GM21576 (cell line): ENCODE measurements at regions not wholly inside any gene's neighbourhood (a gene's known extent, or its start where the extent isn't known, plus 50 kb on each side); places are given as distances from the start of the nearest gene placed in this dataset.
"Not testable (repeated sequence)": the region's sequence is repeated elsewhere in the genome, so short reads cannot be mapped to it uniquely, and the experiment has no call there.

Experiments used
- ATAC-seq: cut with Tn5 transposase; IDR thresholded peaks from one replicate; pipeline ENCODE4 v1.9.1; 2021; ENCODE audit warnings: mild to moderate bottlenecking, moderate library complexity; ENCODE audit not compliant: unreplicated experiment

GRCh38 chr10:63987212-63987611 lies 466.0 kb downstream of the REEP3 start:
- ATAC-seq: no peak

DNA sequence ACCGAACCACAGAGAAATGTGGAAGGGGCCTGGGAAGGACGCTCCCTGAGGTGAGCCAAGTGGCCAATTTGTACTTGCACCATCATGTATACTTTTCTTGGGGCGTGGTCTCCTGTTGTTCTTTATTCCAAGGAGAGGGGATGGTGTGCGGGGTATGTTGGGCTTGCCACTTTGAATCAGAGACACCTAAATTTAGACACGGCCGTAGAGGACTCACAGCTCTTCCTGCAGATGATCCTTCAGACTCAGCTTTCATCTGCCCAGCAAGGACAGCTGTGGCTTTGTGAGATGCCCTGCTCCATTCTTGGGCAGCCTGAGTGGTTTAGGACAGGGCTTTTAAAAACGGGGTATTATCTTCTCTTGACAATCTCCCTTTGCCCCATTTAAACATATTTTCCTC lies 473.2 kb downstream of the REEP3 start:
- no peak for ATAC-seq

DNA sequence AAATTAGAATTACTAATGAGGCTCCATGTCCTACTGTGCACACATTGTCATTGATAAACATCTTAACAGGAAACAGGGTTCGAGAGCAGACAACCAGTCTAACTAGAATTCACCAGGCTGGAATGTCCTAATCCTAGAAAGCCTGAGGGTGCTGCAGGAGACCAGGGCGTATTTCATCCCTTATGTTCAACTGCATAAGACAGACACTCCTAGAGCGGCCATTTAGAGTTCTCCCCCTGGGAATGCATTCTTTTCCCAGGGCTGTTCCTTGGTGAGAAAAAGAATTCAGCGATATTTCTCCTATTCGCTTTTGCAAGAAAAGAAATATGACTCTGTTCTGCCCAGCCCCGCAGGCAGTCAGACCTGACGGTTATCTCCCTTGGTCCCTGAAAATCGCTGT lies 486.0 kb downstream of the REEP3 start:
- ATAC-seq: no peak

DNA sequence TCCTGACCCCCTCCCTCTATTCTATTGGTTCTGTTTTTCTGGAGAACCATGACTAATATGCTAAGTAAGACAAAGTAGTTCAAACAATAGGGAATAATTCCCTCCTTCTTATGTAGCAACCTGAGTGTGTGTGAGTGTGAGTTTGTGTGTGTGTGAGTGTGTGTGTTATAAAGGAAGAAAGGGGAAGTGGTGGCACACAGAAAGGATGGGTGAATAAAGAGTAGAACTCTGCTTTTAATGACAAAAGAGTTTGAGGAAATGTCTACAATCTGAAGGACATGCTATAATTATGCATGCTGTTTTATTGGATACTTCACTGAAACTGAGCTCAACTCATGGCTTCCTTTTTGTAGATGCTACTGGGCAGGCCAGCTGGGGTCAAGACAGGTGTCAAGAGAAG lies 489.5 kb downstream of the REEP3 start:
- no peak for ATAC-seq

DNA sequence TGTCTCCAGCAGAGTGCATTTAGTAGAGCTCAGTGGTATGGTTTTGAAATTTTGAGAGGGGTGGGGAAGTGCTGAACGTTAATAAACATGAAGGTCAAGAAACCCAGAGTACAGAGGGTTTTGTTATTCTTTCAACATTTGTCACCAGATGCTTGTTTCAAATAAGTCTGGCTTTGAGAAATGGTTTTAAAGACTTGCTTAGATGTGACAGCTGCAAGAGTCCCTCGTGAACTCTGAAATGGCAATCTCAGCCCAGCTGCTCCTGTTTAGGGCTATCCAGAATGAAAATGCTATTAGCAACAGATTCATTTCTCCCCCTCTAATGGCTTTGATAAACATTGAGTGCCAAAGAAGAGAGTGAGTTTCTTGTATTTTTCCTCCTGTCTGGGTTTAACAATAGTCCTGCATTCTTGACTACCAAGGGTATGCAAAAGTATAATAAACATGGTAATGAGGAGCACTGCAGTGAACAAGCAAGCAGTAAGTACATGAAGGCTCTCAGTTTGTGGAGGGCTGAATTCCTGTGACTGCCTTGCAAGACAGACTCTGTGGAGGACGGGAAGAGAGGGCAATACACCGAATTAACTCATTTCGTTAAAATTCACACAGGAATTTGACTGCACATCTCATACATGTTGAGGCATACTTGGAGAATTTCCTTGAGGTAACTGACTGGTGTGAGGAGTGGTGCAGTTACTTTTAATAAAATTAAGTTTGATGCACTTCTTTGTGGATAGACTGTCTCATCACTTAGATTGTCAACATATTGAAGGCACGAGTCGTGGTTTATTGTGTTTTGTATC lies 490.9 kb downstream of the REEP3 start:
- ATAC-seq: no peak

GRCh38 chr10:64014281-64014680 lies 493.1 kb downstream of the REEP3 start:
- ATAC-seq: no peak

- no peak for ATAC-seq
These were observed 502.8 kb downstream of the REEP3 start for GRCh38 chr10:64023926-64024470.

DNA sequence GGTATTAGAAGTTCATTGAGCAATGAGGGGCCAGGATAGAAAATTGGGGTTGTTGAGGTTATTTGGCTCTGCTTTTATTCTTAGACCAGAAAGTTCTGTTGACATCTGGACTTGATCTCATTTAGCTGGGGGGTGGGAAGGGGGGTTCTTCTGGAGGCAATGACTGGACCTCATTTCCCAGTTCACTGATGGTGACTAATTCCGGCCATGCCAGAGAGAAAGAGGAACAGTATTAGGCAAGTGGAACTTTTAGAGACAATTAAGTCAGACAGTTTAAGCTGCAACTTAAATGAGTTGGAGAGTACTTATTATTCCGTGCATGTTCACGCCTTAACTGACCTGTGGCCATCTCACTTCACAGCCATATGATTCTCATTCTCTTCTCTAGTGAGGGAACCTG lies 512.5 kb downstream of the REEP3 start:
- no peak for ATAC-seq

DNA sequence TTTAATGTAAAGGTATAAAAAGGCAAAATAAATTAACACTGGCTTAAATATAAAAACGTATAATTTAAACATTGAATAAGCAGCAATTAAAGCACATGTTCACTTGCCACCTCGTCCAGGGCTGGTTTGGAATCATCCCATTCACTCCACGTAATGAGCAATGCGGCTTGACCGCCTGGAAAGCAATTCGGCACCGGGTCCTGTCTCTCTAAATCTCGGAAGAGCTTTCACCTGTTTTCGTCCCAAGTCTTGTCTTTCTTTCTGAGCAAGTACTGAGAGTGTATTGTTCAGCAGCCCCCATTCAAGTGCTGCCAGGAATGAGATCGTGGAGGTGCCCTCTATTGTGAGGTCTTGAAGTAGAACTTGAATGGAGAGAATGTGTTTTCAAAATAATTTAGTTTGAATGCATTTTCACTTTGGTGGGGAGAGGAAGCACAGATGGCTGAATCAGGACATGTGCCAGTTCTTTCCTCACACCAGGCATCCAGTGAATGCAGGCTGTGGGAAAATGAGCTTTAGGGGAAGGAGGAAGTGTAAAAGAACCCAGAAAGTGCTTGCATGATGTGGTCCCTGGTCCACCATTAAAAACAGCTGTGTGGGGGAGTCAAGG lies 515.2 kb downstream of the REEP3 start:
- ATAC-seq: no peak

- ATAC-seq: no peak
These were observed 516.0 kb downstream of the REEP3 start for GRCh38 chr10:64037071-64037661.

DNA sequence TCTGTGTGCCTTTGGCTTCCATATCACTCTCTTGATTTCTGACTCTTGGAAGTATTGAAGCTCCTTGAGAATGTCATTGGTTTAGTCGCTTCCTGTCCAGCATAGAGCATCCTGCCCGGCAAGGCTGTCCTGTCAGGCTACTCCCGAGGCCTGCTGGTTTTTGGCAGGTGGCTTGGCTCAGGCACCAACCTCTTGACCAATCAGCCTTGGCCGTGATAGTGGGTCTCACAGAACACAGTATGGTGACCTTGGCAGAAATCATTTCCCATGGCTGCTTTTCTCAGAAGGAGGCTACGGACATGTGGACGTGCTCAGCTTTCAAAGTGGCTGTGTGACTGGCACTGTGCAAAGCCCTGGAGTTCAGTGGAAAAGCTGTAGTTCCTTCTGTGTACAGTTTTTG lies 516.9 kb downstream of the REEP3 start:
- no peak for ATAC-seq

DNA sequence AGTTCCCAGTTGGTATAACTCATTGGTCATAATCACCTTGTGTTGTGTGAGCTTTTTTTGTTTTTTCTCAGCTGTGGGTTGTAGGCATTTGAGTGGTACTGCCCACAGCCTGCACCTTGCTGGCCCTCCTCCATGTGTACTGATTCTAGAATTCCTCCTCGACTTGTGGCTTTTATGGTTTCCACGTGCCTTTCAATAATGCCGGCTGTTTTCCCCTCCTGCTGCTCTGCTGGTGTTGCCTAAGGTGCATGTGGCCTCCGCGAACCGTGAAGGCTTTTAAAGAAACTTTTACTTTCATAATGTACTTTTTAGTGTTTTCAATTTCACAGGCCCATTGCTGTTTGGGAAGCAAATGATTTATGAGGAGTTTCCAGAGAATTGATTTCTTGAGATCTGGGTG lies 518.0 kb downstream of the REEP3 start:
- ATAC-seq: no peak

DNA sequence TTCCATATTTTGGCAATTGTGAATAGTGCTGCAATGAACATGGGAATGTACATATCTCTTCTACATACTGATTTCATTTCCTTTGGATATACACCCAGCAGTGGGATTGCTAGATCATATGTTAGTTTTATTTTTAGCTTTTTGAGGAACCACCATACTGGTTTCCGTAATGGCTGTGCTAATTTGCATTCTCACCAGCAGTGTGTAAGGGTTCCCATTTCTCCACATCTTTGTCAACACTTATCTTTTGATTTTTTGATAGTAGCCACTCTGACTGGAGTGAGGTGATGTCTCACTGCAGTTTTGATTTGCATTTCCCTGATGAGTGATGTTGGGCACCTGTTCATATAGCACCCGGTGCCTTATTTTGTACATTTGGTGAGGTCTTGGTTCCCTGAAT lies 519.6 kb downstream of the REEP3 start:
- peak; percentile 4 for ATAC-seq

- peak; percentile 93 for ATAC-seq
These were observed 520.2 kb downstream of the REEP3 start for GRCh38 chr10:64041185-64041988.

DNA sequence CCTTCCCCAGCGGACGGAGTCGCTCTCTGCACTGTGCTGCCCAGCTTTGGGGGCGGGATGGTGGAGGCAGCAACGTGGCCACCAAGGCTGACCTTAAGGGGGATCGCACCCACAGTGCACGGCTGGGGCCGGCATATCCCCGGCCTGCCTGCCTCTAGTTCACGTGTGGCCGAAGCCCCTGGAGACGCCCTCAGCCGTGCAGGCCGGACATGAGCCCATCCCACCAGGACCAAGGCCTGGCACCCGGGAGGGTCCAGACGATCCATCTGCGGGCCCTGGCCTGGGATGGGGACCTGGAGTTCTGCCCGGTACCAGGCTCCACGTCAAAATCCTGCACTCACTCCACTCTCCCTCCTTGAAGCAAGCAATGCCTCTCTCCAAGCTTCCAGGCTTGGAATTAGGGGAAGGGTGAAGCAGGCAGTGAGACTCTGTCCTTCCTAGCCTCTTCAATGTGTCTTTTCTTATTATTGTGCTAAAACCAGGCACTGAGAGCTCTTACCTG lies 520.8 kb downstream of the REEP3 start:
- no peak for ATAC-seq

- no peak for ATAC-seq
These were observed 522.9 kb downstream of the REEP3 start for GRCh38 chr10:64044098-64044497.

GRCh38 chr10:64044957-64045632 lies 523.9 kb downstream of the REEP3 start:
- not testable (repeated sequence) for ATAC-seq

DNA sequence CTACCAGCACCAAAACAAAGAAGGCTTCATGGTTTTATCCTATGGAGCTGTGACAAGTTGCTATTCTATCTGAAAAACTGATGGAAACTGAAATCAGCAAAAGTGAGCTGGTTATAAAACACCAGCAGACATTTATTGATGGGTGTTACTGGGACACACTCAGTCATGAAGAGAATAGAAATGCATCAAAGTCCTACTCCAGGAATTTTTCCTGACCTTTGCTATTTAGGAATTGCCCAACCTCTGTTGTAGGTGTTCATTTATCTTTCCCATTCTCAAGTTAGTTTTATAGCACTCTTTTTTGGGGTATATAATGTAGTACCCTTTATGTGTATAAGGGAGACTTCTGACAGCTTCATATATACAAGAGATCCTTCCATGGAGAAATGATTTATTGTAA lies 533.2 kb downstream of the REEP3 start:
- no peak for ATAC-seq

- ATAC-seq: no peak
These were observed 538.7 kb downstream of the REEP3 start for GRCh38 chr10:64059884-64060283.

DNA sequence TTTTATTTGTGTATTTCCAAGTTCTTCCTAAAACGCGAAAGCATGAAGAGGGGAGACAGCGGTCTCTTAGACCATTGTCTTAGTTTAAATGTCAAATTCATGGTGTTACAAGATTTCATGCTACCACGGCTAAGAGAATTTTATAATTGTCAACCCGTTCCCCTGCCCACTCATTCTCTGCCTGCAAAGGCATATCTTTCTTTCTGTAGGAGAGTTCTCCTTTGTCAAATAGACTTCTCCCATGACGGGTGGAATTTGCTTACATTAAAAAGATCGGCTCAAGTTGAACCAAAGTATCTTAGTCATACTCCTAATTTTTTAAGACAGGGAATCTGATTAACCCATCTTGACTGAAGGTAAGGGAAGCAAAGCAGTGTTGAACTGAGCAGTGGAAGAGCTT lies 539.2 kb downstream of the REEP3 start:
- ATAC-seq: no peak
